ENCODE measurements at regions not wholly inside any gene's neighbourhood (a gene's known extent, or its start where the extent isn't known, plus 50 kb on each side); places are given as distances from the start of the nearest gene placed in this dataset.

GRCh38 chr10:127801302-127801701, 64.3 kb downstream of the FOXI2 start:
- Histone ChIP-seq H3K23me2 (ENCODE audit: low read depth, low read length) (peaks cover 4% of the 10 kb centered on the region; the same call in 1 of the 2 replicates), H4K5ac (ENCODE audit: insufficient read length, low read depth, low read length) (no peak overlapping the region), H3K79me2 (ENCODE audit: control insufficient read depth in 1 of 2, insufficient read depth in 2 of 2, low read length in 2 of 2) (no peaks in the 10 kb centered on the region), H2BK120ac (replicated peaks; ENCODE audit: low read depth, low read length) (no peak overlapping the region), H2BK5ac (ENCODE audit: low read depth, low read length) (no peak overlapping the region), H3K56ac (replicated peaks; ENCODE audit: insufficient read length, low read depth, low read length) (no peak overlapping the region), H3K27me3 (replicated peaks in 1 of 4; ENCODE audit: control insufficient read depth in 3 of 4, extremely low read depth in 1 of 4, insufficient read depth in 3 of 4, low read length in 3 of 4) (no peaks in the 10 kb centered on the region), H3K9ac (replicated peaks in 1 of 4; ENCODE audit: extremely low read depth in 1 of 4, low read depth in 3 of 4, low read length in 3 of 4) (no peak overlapping the region), H3K18ac (ENCODE audit: extremely low read depth, low read length) (no peak overlapping the region), H2BK12ac (ENCODE audit: low read depth, low read length) (no peak overlapping the region), H3K4me3 (ENCODE audit: extremely low read depth in 1 of 4, insufficient read depth in 2 of 4, low read depth in 3 of 4, low read length in 4 of 4) (no peak overlapping the region), H3K27ac (ENCODE audit: low read depth, low read length) (no peak overlapping the region), H3K14ac (ENCODE audit: insufficient read length) (no peak overlapping the region), H4K91ac (replicated peaks; ENCODE audit: insufficient read length, low read length) (no peak overlapping the region), H2AK5ac (ENCODE audit: low read depth, low read length) (no peak overlapping the region), H4K8ac (ENCODE audit: extremely low read depth, insufficient read depth, low read length) (no peak overlapping the region), H3K4ac (replicated peaks; ENCODE audit: insufficient read length, low read depth, low read length) (no peak overlapping the region), H2AFZ (ENCODE audit: low read length) (no peak overlapping the region), H3K36me3 (ENCODE audit: control insufficient read depth in 2 of 4, insufficient read depth in 4 of 4, low read length in 3 of 4) (no peaks in the 10 kb centered on the region), H2BK15ac (ENCODE audit: low read length) (no peak overlapping the region), H3K4me2 (ENCODE audit: insufficient read depth in 1 of 2, low read depth in 2 of 2, low read length in 2 of 2) (no peak overlapping the region), H3K9me3 (ENCODE audit: insufficient read depth in 2 of 2, low read depth in 1 of 2, low read length in 1 of 2) (no peaks in the 10 kb centered on the region; a peak in 2 of 4 replicates), H3K23ac (ENCODE audit: insufficient read length) (no peak overlapping the region), H3K4me1 (replicated peaks in 1 of 4; ENCODE audit: control insufficient read depth in 3 of 4, insufficient read depth in 4 of 4, low read length in 3 of 4) (no peaks in the 10 kb centered on the region), H2BK20ac (ENCODE audit: low read length) (no peak overlapping the region), H4K20me1 (replicated peaks in 1 of 2; ENCODE audit: control insufficient read depth in 1 of 2, insufficient read depth in 2 of 2, low read length in 2 of 2) (no peaks in the 10 kb centered on the region), H3K79me1 (ENCODE audit: low read depth, low read length) (no peaks in the 10 kb centered on the region)
- no peak for TF ChIP-seq JUN (IDR thresholded peaks at IDR 0.05; ENCODE audit: low read depth, low read length)
- no peak for TF ChIP-seq JUND (IDR thresholded peaks at IDR 0.05; ENCODE audit: low read length)
- no peak for TF ChIP-seq CHD1 (IDR thresholded peaks at IDR 0.05; ENCODE audit: low read depth, low read length)
- TF ChIP-seq EGR1 (IDR thresholded peaks at IDR 0.05; ENCODE audit: borderline replicate concordance, low read depth, low read length) = no peak
- no peak for TF ChIP-seq BCL11A (IDR thresholded peaks at IDR 0.05; ENCODE audit: low read depth in 2 of 2, low read length in 2 of 2)
- no peak for TF ChIP-seq POU5F1 (IDR thresholded peaks at IDR 0.05; ENCODE audit: low read depth, low read length)
- no peak for TF ChIP-seq TCF12 (IDR thresholded peaks at IDR 0.05; ENCODE audit: low read depth, low read length)
- TF ChIP-seq NANOG (IDR thresholded peaks at IDR 0.05; ENCODE audit: insufficient read depth, low read depth, low read length, poor library complexity, severe bottlenecking) = no peak
- TF ChIP-seq PHF8 (conservative IDR thresholded peaks at IDR 0.05; ENCODE audit: low read depth, low read length) = no peak
- ChIA-PET CTCF (ENCODE audit: partially characterized antibody) (interaction anchor here (0.6 to 1.9 kb wide), 2 partner anchors 12 to 1826 kb away, joined by 3 to 7 read pairs; no protein-coding TSS in a partner anchor), POLR2A (ENCODE audit: partially characterized antibody) (no interaction called here)
- 95% methylated on average over 3 of the region's 3 CpGs; no CpG with 5 or more reads in 1 of the 2 experiments for WGBS, 2 experiments (ENCODE audit: extremely low coverage in 1 of 2, insufficient coverage in 1 of 2, insufficient read length in 1 of 2, insufficient replicate concordance in 2 of 2, low coverage in 1 of 2, low lambda C conversion rate in 2 of 2, missing lambda C conversion rate in 1 of 2)
- no peak for FAIRE-seq
- DNase-seq (ENCODE audit: low read depth in 1 of 2, low spot score in 2 of 2) = no peak
